DND-41 (cell line): ENCODE measurements at regions not wholly inside any gene's neighbourhood (a gene's known extent, or its start where the extent isn't known, plus 50 kb on each side); places are given as distances from the start of the nearest gene placed in this dataset.
"Not testable (repeated sequence)": the region's sequence is repeated elsewhere in the genome, so short reads cannot be mapped to it uniquely, and the experiment has no call there.

Experiments
- ATAC-seq: fragments of 200-7000 bp; cut with Tn5 transposase; 3 replicates; pipeline ENCODE4 v1.9.1; 2021; ENCODE audit warnings: low read depth; ENCODE audit not compliant: insufficient read depth
- DNase-seq: peaks from one replicate; pipeline ENCODE4 v3.0.0-alpha.2; 2020
- H2AFZ ChIP-seq: 2 replicates; pipeline ENCODE4 v1.6.0; 2012; ENCODE audit warnings: low read depth, low read length
- H3K27ac ChIP-seq: 2 replicates; pipeline ENCODE4 v1.5.1; 2012; ENCODE audit warnings: low read length, inconsistent platforms
- H3K27me3 ChIP-seq: fragments of 200-600 bp; sonication (generic); 2 replicates; pipeline ENCODE4 v1.6.0; 2012; ENCODE audit warnings: low read length, mild to moderate bottlenecking, inconsistent platforms; ENCODE audit not compliant: insufficient read depth, poor library complexity
- H3K36me3 ChIP-seq: 2 replicates; pipeline ENCODE4 v1.5.1; 2012; ENCODE audit warnings: low read length, inconsistent platforms; ENCODE audit not compliant: insufficient read depth
- H3K4me1 ChIP-seq: 2 replicates; pipeline ENCODE4 v1.5.1; 2012; ENCODE audit warnings: mild to moderate bottlenecking, low read length; ENCODE audit not compliant: insufficient read depth
- H3K4me2 ChIP-seq: 2 replicates; pipeline ENCODE4 v1.6.0; 2012; ENCODE audit warnings: mild to moderate bottlenecking, moderate library complexity, low read length, inconsistent platforms; ENCODE audit not compliant: insufficient read depth
- H3K4me3 ChIP-seq, 2 experiments: fragments of 200-600 bp in 1 of 2; shearing (Covaris generic) in 1 of 2; 2 replicates each; pipeline ENCODE4 v1.5.1; 2012 to 2016; ENCODE audit warnings: inconsistent platforms in 2 of 2, low read length in 2 of 2, mild to moderate bottlenecking in 2 of 2, low read depth in 1 of 2, moderate library complexity in 1 of 2
- H3K79me2 ChIP-seq: 2 replicates; pipeline ENCODE4 v1.6.0; 2012; ENCODE audit warnings: low read length, inconsistent platforms; ENCODE audit not compliant: insufficient read depth
- H3K9ac ChIP-seq: 2 replicates; pipeline ENCODE4 v1.6.0; 2012; ENCODE audit warnings: low read depth, mild to moderate bottlenecking, inconsistent platforms, low read length, moderate library complexity
- H3K9me3 ChIP-seq: 2 replicates; pipeline ENCODE4 v1.5.1; 2012; ENCODE audit warnings: low read length, moderate library complexity, mild to moderate bottlenecking, inconsistent platforms; ENCODE audit not compliant: insufficient read depth, severe bottlenecking
- H4K20me1 ChIP-seq: 2 replicates; pipeline ENCODE4 v1.6.0; 2012; ENCODE audit warnings: low read length; ENCODE audit not compliant: insufficient read depth
- EZH2 ChIP-seq: IDR thresholded peaks from 3 replicates; pipeline ENCODE4 v1.6.1; 2012; ENCODE audit warnings: borderline replicate concordance, low read depth, mild to moderate bottlenecking, moderate library complexity, low read length, inconsistent platforms; ENCODE audit not compliant: severe bottlenecking
- TF ChIP-seq, protein P1 (sequence below): IDR thresholded peaks from 2 replicates; pipeline ENCODE4 v1.5.1; 2012; ENCODE audit warnings: borderline replicate concordance, low read length, moderate library complexity, mild to moderate bottlenecking; ENCODE audit not compliant: poor library complexity, severe bottlenecking; ENCODE audit errors: extremely low read depth

DNA sequence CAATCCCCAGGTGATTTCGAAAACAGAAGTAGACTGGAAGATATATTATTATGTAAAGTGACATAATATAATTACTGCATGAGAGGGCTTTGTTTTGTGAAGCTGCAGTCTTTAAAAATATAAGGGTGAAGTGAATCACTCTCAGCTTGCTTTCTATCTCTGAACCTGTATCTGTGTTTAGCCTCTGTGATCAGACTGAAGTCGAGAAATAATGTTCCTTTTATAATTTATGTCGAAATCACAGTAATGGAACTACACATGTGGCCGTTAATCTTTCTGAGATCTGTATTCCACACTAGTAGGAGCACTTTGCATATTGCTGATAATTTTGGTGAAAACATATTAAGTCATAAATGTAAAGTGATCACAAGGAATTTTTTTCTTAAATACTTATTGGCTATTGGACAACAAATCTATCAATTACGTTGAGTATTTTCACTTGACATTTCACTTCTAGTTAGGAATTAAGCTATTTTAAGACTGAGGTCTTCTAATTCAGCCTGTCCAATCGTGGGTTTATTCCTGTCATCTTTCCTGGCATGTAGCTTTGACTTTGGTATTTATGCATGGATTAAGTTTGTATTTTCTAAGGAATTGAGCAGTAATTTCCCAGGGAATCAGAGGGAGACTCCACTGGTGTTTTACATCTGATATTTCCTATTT lies 268.2 kb upstream of the POT1 start:
- Histone ChIP-seq H3K27ac (no peak overlapping the region), H2AFZ (no peak overlapping the region), H3K9ac (no peak overlapping the region), H3K27me3 (no peaks in the 10 kb centered on the region), H3K9me3 (no peaks in the 10 kb centered on the region), H3K79me2 (no peaks in the 10 kb centered on the region), H3K4me1 (no peaks in the 10 kb centered on the region), H4K20me1 (no peaks in the 10 kb centered on the region), H3K36me3 (no peaks in the 10 kb centered on the region), H3K4me2 (no peak overlapping the region), H3K4me3 (no peak overlapping the region)
- DNase-seq (no peak), ATAC-seq (no peak)
- TF ChIP-seq EZH2 = no peak
- TF ChIP-seq, protein P1, sequence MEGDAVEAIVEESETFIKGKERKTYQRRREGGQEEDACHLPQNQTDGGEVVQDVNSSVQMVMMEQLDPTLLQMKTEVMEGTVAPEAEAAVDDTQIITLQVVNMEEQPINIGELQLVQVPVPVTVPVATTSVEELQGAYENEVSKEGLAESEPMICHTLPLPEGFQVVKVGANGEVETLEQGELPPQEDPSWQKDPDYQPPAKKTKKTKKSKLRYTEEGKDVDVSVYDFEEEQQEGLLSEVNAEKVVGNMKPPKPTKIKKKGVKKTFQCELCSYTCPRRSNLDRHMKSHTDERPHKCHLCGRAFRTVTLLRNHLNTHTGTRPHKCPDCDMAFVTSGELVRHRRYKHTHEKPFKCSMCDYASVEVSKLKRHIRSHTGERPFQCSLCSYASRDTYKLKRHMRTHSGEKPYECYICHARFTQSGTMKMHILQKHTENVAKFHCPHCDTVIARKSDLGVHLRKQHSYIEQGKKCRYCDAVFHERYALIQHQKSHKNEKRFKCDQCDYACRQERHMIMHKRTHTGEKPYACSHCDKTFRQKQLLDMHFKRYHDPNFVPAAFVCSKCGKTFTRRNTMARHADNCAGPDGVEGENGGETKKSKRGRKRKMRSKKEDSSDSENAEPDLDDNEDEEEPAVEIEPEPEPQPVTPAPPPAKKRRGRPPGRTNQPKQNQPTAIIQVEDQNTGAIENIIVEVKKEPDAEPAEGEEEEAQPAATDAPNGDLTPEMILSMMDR = no peak

DNA sequence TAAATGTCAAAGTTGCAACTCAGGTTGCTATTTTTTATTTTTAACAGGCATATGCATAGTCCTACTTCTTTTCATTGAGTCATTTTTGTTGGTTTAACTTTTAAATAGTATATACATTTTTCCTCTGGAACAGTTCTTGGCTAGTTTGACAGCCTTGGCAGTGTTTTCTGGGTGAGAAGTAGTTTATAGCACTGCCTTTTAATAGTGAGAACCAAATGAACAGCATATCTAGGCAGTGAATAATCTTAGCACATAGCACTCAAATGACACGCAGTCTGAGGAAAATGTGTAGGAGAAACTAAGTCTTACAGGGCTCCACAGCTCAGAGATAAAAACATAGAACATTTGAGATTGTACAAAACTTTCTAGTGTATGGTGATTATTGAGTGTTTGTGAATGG lies 265.5 kb upstream of the POT1 start:
- Histone ChIP-seq H3K4me3 (no peak overlapping the region), H3K79me2 (no peaks in the 10 kb centered on the region), H3K4me2 (no peak overlapping the region), H3K4me1 (no peaks in the 10 kb centered on the region), H3K27me3 (no peaks in the 10 kb centered on the region), H4K20me1 (no peaks in the 10 kb centered on the region), H2AFZ (no peak overlapping the region), H3K9me3 (no peaks in the 10 kb centered on the region), H3K36me3 (no peaks in the 10 kb centered on the region), H3K9ac (no peak overlapping the region), H3K27ac (no peak overlapping the region)
- ATAC-seq (no peak), DNase-seq (no peak)
- TF ChIP-seq, protein P1 = no peak
- TF ChIP-seq EZH2 = no peak

DNA sequence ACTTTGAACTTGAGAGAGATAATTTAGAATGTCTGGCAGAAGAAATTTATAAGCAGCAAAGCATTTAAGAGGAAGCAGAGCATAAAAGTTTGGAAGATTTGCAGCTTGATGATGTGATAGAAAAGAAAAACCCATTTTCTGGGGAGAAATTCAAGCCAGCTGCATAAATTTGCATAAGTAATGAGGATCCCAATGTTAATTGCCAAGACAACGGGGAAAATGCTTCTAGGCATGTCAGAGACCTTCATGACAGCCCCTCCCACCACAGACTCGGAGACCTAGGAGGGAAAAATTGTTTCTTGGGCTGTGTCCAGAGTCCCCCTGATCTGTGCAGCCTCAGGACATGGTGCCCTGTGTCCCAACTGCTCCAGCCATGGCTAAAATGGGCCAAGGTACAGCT lies 263.6 kb upstream of the POT1 start:
- Histone ChIP-seq H4K20me1 (no peaks in the 10 kb centered on the region), H3K27me3 (no peaks in the 10 kb centered on the region), H2AFZ (no peak overlapping the region), H3K4me1 (no peaks in the 10 kb centered on the region), H3K9ac (no peak overlapping the region), H3K36me3 (no peaks in the 10 kb centered on the region), H3K9me3 (no peaks in the 10 kb centered on the region), H3K4me2 (no peak overlapping the region), H3K27ac (no peak overlapping the region), H3K4me3 (no peak overlapping the region), H3K79me2 (no peaks in the 10 kb centered on the region)
- DNase-seq (no peak), ATAC-seq (no peak)
- TF ChIP-seq, protein P1 = no peak
- no peak for TF ChIP-seq EZH2

DNA sequence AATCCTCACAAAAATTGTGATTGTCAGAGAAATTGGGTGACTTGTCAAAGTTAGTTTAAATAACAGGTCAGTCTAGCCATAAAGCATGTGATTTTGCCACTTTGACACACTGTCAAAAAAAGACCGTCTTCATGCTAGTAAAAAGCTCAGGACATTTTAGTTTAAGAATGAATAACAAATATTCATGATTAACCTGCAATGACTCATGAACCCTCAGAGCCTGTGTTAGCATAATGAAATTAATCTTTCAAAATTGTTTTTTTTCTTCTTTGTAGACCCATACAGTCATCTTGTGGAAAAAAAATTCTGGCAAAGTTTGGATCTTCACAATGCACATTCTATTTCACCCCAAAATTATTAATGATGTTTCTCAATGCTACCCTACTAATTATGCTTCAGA lies 255.2 kb upstream of the POT1 start:
- Histone ChIP-seq H3K4me1 (no peaks in the 10 kb centered on the region), H3K9me3 (no peaks in the 10 kb centered on the region), H3K79me2 (no peaks in the 10 kb centered on the region), H3K27me3 (no peaks in the 10 kb centered on the region), H3K4me2 (no peak overlapping the region), H2AFZ (no peak overlapping the region), H3K36me3 (no peaks in the 10 kb centered on the region), H3K27ac (no peak overlapping the region), H3K9ac (no peak overlapping the region), H3K4me3 (no peak overlapping the region), H4K20me1 (no peaks in the 10 kb centered on the region)
- ATAC-seq (no peak), DNase-seq (no peak)
- TF ChIP-seq EZH2 = no peak
- TF ChIP-seq, protein P1 = no peak

DNA sequence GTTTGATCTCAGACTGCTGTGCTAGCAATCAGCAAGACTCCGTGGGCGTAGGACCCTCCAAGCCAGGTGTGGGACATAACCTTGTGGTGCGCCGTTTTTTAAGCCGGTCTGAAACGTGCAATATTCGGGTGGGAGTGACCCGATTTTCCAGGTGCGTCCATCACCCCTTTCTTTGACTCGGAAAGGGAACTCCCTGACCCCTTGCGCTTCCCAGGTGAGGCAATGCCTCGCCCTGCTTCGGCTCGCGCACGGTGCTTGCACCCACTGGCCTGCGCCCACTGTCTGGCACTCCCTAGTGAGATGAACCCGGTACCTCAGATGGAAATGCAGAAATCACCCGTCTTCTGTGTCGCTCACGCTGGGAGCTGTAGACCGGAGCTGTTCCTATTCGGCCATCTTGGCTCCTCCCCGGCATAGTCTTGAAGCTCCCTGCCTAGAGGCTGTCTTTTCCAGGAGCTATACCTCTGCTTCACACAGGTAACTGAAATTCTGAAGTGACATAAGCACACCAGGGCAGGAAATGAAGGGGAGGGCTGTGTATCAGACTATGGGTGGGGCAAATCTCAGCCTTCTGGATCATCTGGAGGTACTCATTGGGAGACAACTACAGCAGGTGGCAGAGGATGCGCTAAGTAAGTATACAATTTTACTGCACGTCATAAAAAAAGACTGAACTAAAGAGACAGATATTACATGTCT lies 252.1 kb upstream of the POT1 start:
- H3K4me3 ChIP-seq, H4K20me1 ChIP-seq, DNase-seq, H3K36me3 ChIP-seq, H3K4me2 ChIP-seq, H3K9me3 ChIP-seq, H3K79me2 ChIP-seq, H2AFZ ChIP-seq, H3K4me1 ChIP-seq, H3K9ac ChIP-seq, H3K27ac ChIP-seq, ATAC-seq, H3K27me3 ChIP-seq: not testable (repeated sequence)
